Neural cell (in vitro differentiated cells): ENCODE measurements at regions not wholly inside any gene's neighbourhood (a gene's known extent, or its start where the extent isn't known, plus 50 kb on each side); places are given as distances from the start of the nearest gene placed in this dataset.

Experiments
- H2AFZ ChIP-seq: fragments of 200-600, 300-800 bp; sonication (generic), shearing (Covaris generic); 2 replicates; pipeline ENCODE4 v1.6.0; 2014; ENCODE audit warnings: low read depth, mild to moderate bottlenecking, antibody characterized with exemption, low read length, moderate library complexity
- H3F3A ChIP-seq: fragments of 200-600 bp; shearing (Covaris generic); 2 replicates; pipeline ENCODE4 v1.6.1; 2016; ENCODE audit warnings: mild to moderate bottlenecking, moderate library complexity, mixed read lengths, antibody characterized with exemption, low read length; ENCODE audit not compliant: insufficient read depth, poor library complexity, severe bottlenecking
- H3K27ac ChIP-seq: fragments of 200-600, 300-800 bp; sonication (generic), shearing (Covaris generic); 2 replicates; pipeline ENCODE4 v1.5.1; 2014; ENCODE audit warnings: mild to moderate bottlenecking, low read length, moderate library complexity
- H3K27me3 ChIP-seq: fragments of 300-800, 200-600 bp; sonication (generic), shearing (Covaris generic); 2 replicates; pipeline ENCODE4 v1.6.0; 2014; ENCODE audit warnings: mild to moderate bottlenecking, low read depth, low read length, moderate library complexity; ENCODE audit not compliant: insufficient read depth
- H3K36me3 ChIP-seq: fragments of 300-800, 200-600 bp; sonication (generic), shearing (Covaris generic); 2 replicates; pipeline ENCODE4 v1.5.1; 2014; ENCODE audit warnings: mild to moderate bottlenecking, antibody characterized with exemption, low read length, moderate library complexity; ENCODE audit not compliant: insufficient read depth
- H3K4me2 ChIP-seq: fragments of 300-800, 200-600 bp; sonication (generic), shearing (Covaris generic); 2 replicates; pipeline ENCODE4 v1.6.0; 2014; ENCODE audit warnings: mild to moderate bottlenecking, low read length
- H3K4me3 ChIP-seq: fragments of 300-800, 200-600 bp; sonication (generic), shearing (Covaris generic); 2 replicates; pipeline ENCODE4 v1.5.1; 2014; ENCODE audit warnings: mild to moderate bottlenecking, low read length, moderate library complexity
- H3K79me2 ChIP-seq: fragments of 200-600 bp; shearing (Covaris generic); replicated peaks from 2 replicates; pipeline ENCODE4 v1.6.0; 2014; ENCODE audit warnings: mild to moderate bottlenecking, low read length, moderate library complexity; ENCODE audit not compliant: insufficient read depth
- H3K9ac ChIP-seq: fragments of 300-800, 200-600 bp; sonication (generic), shearing (Covaris generic); 2 replicates; pipeline ENCODE4 v1.6.1; 2016; ENCODE audit warnings: mild to moderate bottlenecking, low read length, mixed read lengths
- H3K9me2 ChIP-seq: fragments of 200-600 bp; shearing (Covaris generic); 2 replicates; pipeline ENCODE4 v1.6.1; 2016; ENCODE audit warnings: mild to moderate bottlenecking, low read length, mixed read lengths; ENCODE audit not compliant: insufficient read depth
- H3K9me3 ChIP-seq: fragments of 200-600, 300-800 bp; sonication (generic), shearing (Covaris generic); 2 replicates; pipeline ENCODE4 v1.6.1; 2016; ENCODE audit warnings: mild to moderate bottlenecking, mixed run types, low read length, moderate library complexity, mixed read lengths
- H4K20me1 ChIP-seq: fragments of 200-600 bp; shearing (Covaris generic); 2 replicates; pipeline ENCODE4 v1.6.1; 2016; ENCODE audit warnings: mild to moderate bottlenecking, mixed run types; ENCODE audit not compliant: insufficient read depth
- CTCF ChIP-seq: fragments of 450-650 bp; IDR thresholded peaks from 2 replicates; pipeline ENCODE4 v1.5.1; 2014; ENCODE audit warnings: antibody characterized with exemption, mild to moderate bottlenecking, moderate library complexity; ENCODE audit not compliant: poor library complexity, severe bottlenecking
- EP300 ChIP-seq: fragments of 450-650 bp; conservative IDR thresholded peaks from 2 replicates; pipeline ENCODE4 v1.6.1; 2014; ENCODE audit warnings: antibody characterized with exemption, mild to moderate bottlenecking, moderate library complexity; ENCODE audit not compliant: poor library complexity, severe bottlenecking
- EZH2 ChIP-seq: fragments of 200-600, 300-800 bp; shearing (Covaris generic), sonication (generic); IDR thresholded peaks from 2 replicates; pipeline ENCODE4 v1.6.1; 2014; ENCODE audit warnings: antibody characterized with exemption, low read length, borderline replicate concordance, mild to moderate bottlenecking; ENCODE audit not compliant: insufficient read depth, poor library complexity, severe bottlenecking
- MXI1 ChIP-seq: fragments of 450-650 bp; conservative IDR thresholded peaks from 2 replicates; pipeline ENCODE4 v1.6.1; 2014; ENCODE audit warnings: antibody characterized with exemption, mild to moderate bottlenecking; ENCODE audit not compliant: poor library complexity, severe bottlenecking
- POLR2AphosphoS5 ChIP-seq: IDR thresholded peaks from 2 replicates; pipeline ENCODE4 v1.6.1; 2012
- RAD21 ChIP-seq: fragments of 450-650 bp; conservative IDR thresholded peaks from 2 replicates; pipeline ENCODE4 v1.6.1; 2014; ENCODE audit warnings: antibody characterized with exemption, mild to moderate bottlenecking, moderate library complexity
- REST ChIP-seq: IDR thresholded peaks from 2 replicates; pipeline ENCODE4 v1.6.1; 2012; ENCODE audit warnings: borderline replicate concordance
- SMC3 ChIP-seq: fragments of 450-650 bp; conservative IDR thresholded peaks from 2 replicates; pipeline ENCODE4 v1.6.1; 2014; ENCODE audit warnings: antibody characterized with exemption, mild to moderate bottlenecking, moderate library complexity; ENCODE audit not compliant: poor library complexity
- TAF1 ChIP-seq: IDR thresholded peaks from 2 replicates; pipeline ENCODE4 v1.6.1; 2012; ENCODE audit warnings: low read depth

- Histone ChIP-seq H4K20me1 (no peaks in the 10 kb centered on the region), H3K79me2 (no peaks in the 10 kb centered on the region), H3K9me2 (no peaks in the 10 kb centered on the region), H3F3A (no peaks in the 10 kb centered on the region), H3K4me3 (no peak overlapping the region), H3K9ac (no peak overlapping the region), H3K27ac (no peak overlapping the region), H2AFZ (no peak overlapping the region), H3K9me3 (no peaks in the 10 kb centered on the region), H3K4me2 (no peak overlapping the region), H3K27me3 (no peaks in the 10 kb centered on the region), H3K36me3 (no peaks in the 10 kb centered on the region)
- TF ChIP-seq RAD21 (no peak), REST (no peak), MXI1 (no peak), CTCF (no peak), SMC3 (no peak), EP300 (no peak), EZH2 (no peak), TAF1 (no peak), POLR2AphosphoS5 (no peak)
Measured at GRCh38 chr17:72566671-72567484, 446.1 kb downstream of the SOX9 start.

GRCh38 chr17:72567774-72568173, 447.0 kb downstream of the SOX9 start:
- H3K79me2 ChIP-seq, result no peaks in the 10 kb centered on the region
- TF ChIP-seq POLR2AphosphoS5 (no peak), EZH2 (no peak), EP300 (no peak), SMC3 (no peak), MXI1 (no peak), CTCF (no peak), RAD21 (no peak), TAF1 (no peak), REST (no peak)
- no peak overlapping the region for H3K9ac ChIP-seq

More at GRCh38 chr17:72567774-72568173, 447.0 kb downstream of the SOX9 start:
- H3K9me3 ChIP-seq, result no peaks in the 10 kb centered on the region
- no peak overlapping the region for H3K27ac ChIP-seq
- H3K4me3 ChIP-seq, result no peak overlapping the region
- H4K20me1 ChIP-seq, result no peaks in the 10 kb centered on the region
- H3K4me2 ChIP-seq, result no peak overlapping the region
- no peaks in the 10 kb centered on the region for H3K36me3 ChIP-seq
- no peaks in the 10 kb centered on the region for H3K9me2 ChIP-seq
- H3K27me3 ChIP-seq, result no peaks in the 10 kb centered on the region
- H3F3A ChIP-seq, result no peaks in the 10 kb centered on the region
- H2AFZ ChIP-seq, result no peak overlapping the region
